WTC11 (cell line): ENCODE measurements at regions not wholly inside any gene's neighbourhood (a gene's known extent, or its start where the extent isn't known, plus 50 kb on each side); places are given as distances from the start of the nearest gene placed in this dataset.

Experiments
- ATAC-seq: fragments of 200-7000 bp; cut with Tn5 transposase; 2 replicates; pipeline ENCODE4 v1.10.0; 2021; ENCODE audit warnings: mild to moderate bottlenecking, moderate library complexity
- CTCF ChIA-PET: fragments of 300-600 bp; sonication (Branson Sonifier 250); formaldehyde crosslinking; loops from one replicate; lab custom pipeline; 2021; ENCODE audit warnings: antibody characterized with exemption; lab: Charles Lee
- POLR2A ChIA-PET: fragments of 350-600 bp; sonication (Branson Sonifier 250); formaldehyde crosslinking; loops from one replicate; lab custom pipeline; 2021; ENCODE audit warnings: antibody characterized with exemption; lab: Charles Lee
- DNase-seq: peaks from one replicate; pipeline ENCODE4 v3.0.0; 2021; ENCODE audit warnings: low spot score
- H3K27ac Mint-ChIP-seq: 2 replicates; pipeline ENCODE4 v1.8.0; 2021; ENCODE audit warnings: mixed read lengths
- H3K27me3 Mint-ChIP-seq: 2 replicates; pipeline ENCODE4 v1.8.0; 2021; ENCODE audit warnings: low read depth, mild to moderate bottlenecking, moderate library complexity, mixed read lengths
- H3K36me3 Mint-ChIP-seq: 2 replicates; pipeline ENCODE4 v1.8.0; 2021; ENCODE audit warnings: mixed read lengths
- H3K4me1 Mint-ChIP-seq: 2 replicates; pipeline ENCODE4 v1.8.0; 2022; ENCODE audit warnings: mixed read lengths
- H3K4me3 Mint-ChIP-seq: 2 replicates; pipeline ENCODE4 v1.8.0; 2021; ENCODE audit warnings: mild to moderate bottlenecking, moderate library complexity, mixed read lengths
- H3K9me3 Mint-ChIP-seq: 2 replicates; pipeline ENCODE4 v1.8.0; 2021; ENCODE audit warnings: mixed read lengths
- ARID4B ChIP-seq: sonication (generic); formaldehyde crosslinking; IDR thresholded peaks from 2 replicates; pipeline ENCODE4 v1.8.0; 2023; ENCODE audit warnings: missing genetic modification reagents, mild to moderate bottlenecking, borderline replicate concordance
- E2F1 ChIP-seq: sonication (generic); formaldehyde crosslinking; IDR thresholded peaks from 2 replicates; pipeline ENCODE4 v1.8.0; 2022; ENCODE audit warnings: mild to moderate bottlenecking, missing genetic modification reagents
- E2F5 ChIP-seq: sonication (generic); formaldehyde crosslinking; IDR thresholded peaks from 2 replicates; pipeline ENCODE4 v1.8.1; 2022; ENCODE audit warnings: mild to moderate bottlenecking, moderate library complexity, missing genetic modification reagents
- ETV6 ChIP-seq: sonication (generic); formaldehyde crosslinking; IDR thresholded peaks from 2 replicates; pipeline ENCODE4 v1.8.1; 2022; ENCODE audit warnings: mild to moderate bottlenecking, missing genetic modification reagents
- FOXP4 ChIP-seq: sonication (generic); formaldehyde crosslinking; IDR thresholded peaks from 2 replicates; pipeline ENCODE4 v1.8.0; 2022; ENCODE audit warnings: mild to moderate bottlenecking, missing genetic modification reagents
- JAZF1 ChIP-seq: fragments of 250-450 bp; sonication (Bioruptor Pico); IDR thresholded peaks from 2 replicates; pipeline ENCODE4 v1.9.0; 2021; ENCODE audit warnings: moderate library complexity, mild to moderate bottlenecking, inconsistent platforms
- NR1H2 ChIP-seq: sonication (generic); formaldehyde crosslinking; IDR thresholded peaks from 2 replicates; pipeline ENCODE4 v1.9.0; 2021; ENCODE audit warnings: mild to moderate bottlenecking, moderate library complexity, missing genetic modification reagents
- NR3C1 ChIP-seq: sonication (generic); formaldehyde crosslinking; conservative IDR thresholded peaks from 2 replicates; pipeline ENCODE4 v1.8.1; 2023; ENCODE audit warnings: low read depth, mild to moderate bottlenecking, missing genetic modification reagents
- PRDM15 ChIP-seq: sonication (generic); formaldehyde crosslinking; IDR thresholded peaks from 2 replicates; pipeline ENCODE4 v1.8.0; 2022; ENCODE audit warnings: missing genetic modification reagents
- PRRX2 ChIP-seq: fragments of 250-450 bp; sonication (Bioruptor Pico); IDR thresholded peaks from 2 replicates; pipeline ENCODE4 v1.8.0; 2021; ENCODE audit warnings: mild to moderate bottlenecking
- TEAD4 ChIP-seq: sonication (generic); formaldehyde crosslinking; IDR thresholded peaks from 2 replicates; pipeline ENCODE4 v1.8.0; 2022; ENCODE audit warnings: mild to moderate bottlenecking, missing genetic modification reagents
- USF2 ChIP-seq: sonication (generic); formaldehyde crosslinking; IDR thresholded peaks from 2 replicates; pipeline ENCODE4 v1.8.1; 2023; ENCODE audit warnings: mild to moderate bottlenecking, missing genetic modification reagents, moderate library complexity
- ZNF317 ChIP-seq: sonication (generic); formaldehyde crosslinking; IDR thresholded peaks from 2 replicates; pipeline ENCODE4 v1.8.1; 2023; ENCODE audit warnings: low read depth, mild to moderate bottlenecking, moderate library complexity, missing genetic modification reagents, borderline replicate concordance
- ZNF425 ChIP-seq: fragments of 250-450 bp; sonication (Bioruptor Pico); conservative IDR thresholded peaks from 2 replicates; pipeline ENCODE4 v1.9.0; 2021; ENCODE audit warnings: mild to moderate bottlenecking

GRCh38 chr13:44219577-44220548, 153.8 kb upstream of the SERP2 start:
- Mint-ChIP-seq H3K4me3 (no peak overlapping the region), H3K27ac (no peak overlapping the region), H3K36me3 (no peaks in the 10 kb centered on the region), H3K4me1 (peaks cover 9% of the 10 kb centered on the region), H3K9me3 (no peaks in the 10 kb centered on the region), H3K27me3 (no peaks in the 10 kb centered on the region; the same call in 1 of the 2 replicates)
- ATAC-seq (no peak), DNase-seq (no peak)
- CTCF ChIA-PET, result interaction anchor here (1.8 kb wide), 1 partner anchor 24 kb away, joined by 6 read pairs; no protein-coding TSS in a partner anchor
- TF ChIP-seq USF2 (CRISPR knock-in tag) (no peak), E2F5 (CRISPR knock-in tag) (no peak), TEAD4 (CRISPR knock-in tag) (no peak), NR3C1 (CRISPR knock-in tag) (no peak), FOXP4 (no peak)
- POLR2A ChIA-PET, result no interaction called here

- ATAC-seq, result no peak
- CTCF ChIA-PET, result no interaction called here
- H3K27ac Mint-ChIP-seq, result no peak overlapping the region
- TF ChIP-seq PRRX2 (no peak), PRDM15 (CRISPR knock-in tag) (no peak), JAZF1 (CRISPR knock-in tag) (no peak), ZNF317 (CRISPR knock-in tag) (no peak), FOXP4 (no peak), NR1H2 (CRISPR knock-in tag) (no peak), E2F1 (no peak), ARID4B (no peak), ZNF425 (CRISPR knock-in tag) (no peak), ETV6 (CRISPR knock-in tag) (no peak)
Observed at GRCh38 chr13:44220948-44221347, 152.7 kb upstream of the SERP2 start.

More at GRCh38 chr13:44220948-44221347, 152.7 kb upstream of the SERP2 start:
- Mint-ChIP-seq H3K4me1 (peaks cover 9% of the 10 kb centered on the region), H3K27me3 (no peaks in the 10 kb centered on the region; the same call in 1 of the 2 replicates), H3K9me3 (peaks cover 6% of the 10 kb centered on the region), H3K4me3 (no peak overlapping the region), H3K36me3 (no peaks in the 10 kb centered on the region)
- POLR2A ChIA-PET, result no interaction called here
- no peak for DNase-seq
